ENCODE measurements at regions not wholly inside any gene's neighbourhood (a gene's known extent, or its start where the extent isn't known, plus 50 kb on each side); places are given as distances from the start of the nearest gene placed in this dataset.

- Histone ChIP-seq H3K9me2 (replicated peaks; ENCODE audit: low read length) (no peaks in the 10 kb centered on the region), H3K27me3 (ENCODE audit: low read length) (peaks cover 60% of the 10 kb centered on the region), H4K20me1 (ENCODE audit: low read length) (no peaks in the 10 kb centered on the region), H3F3A (ENCODE audit: low read length, unreplicated experiment) (no peaks in the 10 kb centered on the region), H3K4me3 (ENCODE audit: low read length) (no peak overlapping the region), H2AFZ (ENCODE audit: low read length) (no peak overlapping the region), H3K9ac (ENCODE audit: low read length) (no peak overlapping the region), H3K27ac (ENCODE audit: low read length) (no peak overlapping the region), H3K4me2 (ENCODE audit: low read length) (no peak overlapping the region), H3K9me3 (ENCODE audit: low read length) (no peaks in the 10 kb centered on the region), H3K79me2 (ENCODE audit: low read length) (no peaks in the 10 kb centered on the region), H3K36me3 (ENCODE audit: low read depth, low read length) (no peaks in the 10 kb centered on the region), H3K4me1 (ENCODE audit: insufficient read depth, low read length) (no peaks in the 10 kb centered on the region)
- no TSS peak for BruUV-seq (replicated peaks)
- intact Hi-C loops (cut with micrococcal nuclease) = no loop called here
- DNase-seq (no peak), ATAC-seq (no peak)
- POLR2A ChIA-PET (ENCODE audit: unreplicated experiment) = no interaction called here
- TF ChIP-seq EZH2 (IDR thresholded peaks at IDR 0.05; ENCODE audit: low read length, unreplicated experiment) (no peak), EZH2phosphoT487 (IDR thresholded peaks at IDR 0.05; ENCODE audit: borderline replicate concordance, low read length) (no peak), CTCF (conservative IDR thresholded peaks at IDR 0.05; ENCODE audit: low read depth, low read length) (no peak)
- CTCF ChIA-PET = no interaction called here
Observed at GRCh38 chr12:128056136-128056801, 210.7 kb upstream of the TMEM132C start.

- Histone ChIP-seq H3F3A (ENCODE audit: low read length, unreplicated experiment) (no peaks in the 10 kb centered on the region), H3K27ac (ENCODE audit: low read length) (no peak overlapping the region), H3K9ac (ENCODE audit: low read length) (no peak overlapping the region), H3K4me3 (ENCODE audit: low read length) (no peak overlapping the region), H3K4me2 (ENCODE audit: low read length) (no peak overlapping the region), H3K4me1 (ENCODE audit: insufficient read depth, low read length) (no peaks in the 10 kb centered on the region), H2AFZ (ENCODE audit: low read length) (no peak overlapping the region), H3K27me3 (ENCODE audit: low read length) (peaks cover 60% of the 10 kb centered on the region), H3K36me3 (ENCODE audit: low read depth, low read length) (no peaks in the 10 kb centered on the region), H4K20me1 (ENCODE audit: low read length) (no peaks in the 10 kb centered on the region), H3K79me2 (ENCODE audit: low read length) (no peaks in the 10 kb centered on the region), H3K9me2 (replicated peaks; ENCODE audit: low read length) (no peaks in the 10 kb centered on the region), H3K9me3 (ENCODE audit: low read length) (no peaks in the 10 kb centered on the region)
- BruUV-seq (replicated peaks) = no TSS peak
- no peak for DNase-seq
- no peak for ATAC-seq
- POLR2A ChIA-PET (ENCODE audit: unreplicated experiment) = no interaction called here
- CTCF ChIA-PET = interaction anchor here (0.6 kb wide), 1 partner anchor 76 kb away, joined by 3 read pairs; no protein-coding TSS in a partner anchor
- intact Hi-C loops (cut with micrococcal nuclease) = no loop called here
- TF ChIP-seq EZH2phosphoT487 (IDR thresholded peaks at IDR 0.05; ENCODE audit: borderline replicate concordance, low read length) = no peak
- no peak for TF ChIP-seq EZH2 (IDR thresholded peaks at IDR 0.05; ENCODE audit: low read length, unreplicated experiment)
- TF ChIP-seq CTCF (conservative IDR thresholded peaks at IDR 0.05; ENCODE audit: low read depth, low read length) = no peak
Observed at GRCh38 chr12:128057586-128057985, 209.4 kb upstream of the TMEM132C start.

- TF ChIP-seq EZH2 (IDR thresholded peaks at IDR 0.05; ENCODE audit: low read length, unreplicated experiment) (no peak), CTCF (conservative IDR thresholded peaks at IDR 0.05; ENCODE audit: low read depth, low read length) (no peak), EZH2phosphoT487 (IDR thresholded peaks at IDR 0.05; ENCODE audit: borderline replicate concordance, low read length) (no peak)
- BruUV-seq (replicated peaks) = no TSS peak
- ATAC-seq = no peak
- Histone ChIP-seq H3K27me3 (ENCODE audit: low read length) (peaks cover 65% of the 10 kb centered on the region), H3K4me2 (ENCODE audit: low read length) (no peak overlapping the region), H3K9me3 (ENCODE audit: low read length) (no peaks in the 10 kb centered on the region), H3K79me2 (ENCODE audit: low read length) (no peaks in the 10 kb centered on the region), H3K9ac (ENCODE audit: low read length) (no peak overlapping the region), H3K36me3 (ENCODE audit: low read depth, low read length) (no peaks in the 10 kb centered on the region), H2AFZ (ENCODE audit: low read length) (no peak overlapping the region), H3K4me1 (ENCODE audit: insufficient read depth, low read length) (no peaks in the 10 kb centered on the region), H3K9me2 (replicated peaks; ENCODE audit: low read length) (no peaks in the 10 kb centered on the region), H3F3A (ENCODE audit: low read length, unreplicated experiment) (no peaks in the 10 kb centered on the region), H3K27ac (ENCODE audit: low read length) (no peak overlapping the region), H3K4me3 (ENCODE audit: low read length) (no peak overlapping the region), H4K20me1 (ENCODE audit: low read length) (no peaks in the 10 kb centered on the region)
- DNase-seq = no peak
- intact Hi-C loops (cut with micrococcal nuclease) = loop anchor here (10.0 kb wide), 1 partner anchor 1035 kb away; no protein-coding TSS in a partner anchor
- CTCF ChIA-PET = no interaction called here
- POLR2A ChIA-PET (ENCODE audit: unreplicated experiment) = no interaction called here
Observed at GRCh38 chr12:128059621-128060370, 207.2 kb upstream of the TMEM132C start.

Data from PC-3 (cell line).